Tibial nerve (tissue), 4 donors: ENCODE measurements at regions not wholly inside any gene's neighbourhood (a gene's known extent, or its start where the extent isn't known, plus 50 kb on each side); places are given as distances from the start of the nearest gene placed in this dataset.

Source experiments
- DNase-seq, 2 donors: peaks; one replicate each; pipeline ENCODE4 v3.0.0-alpha.2; 2019; ENCODE audit warnings: low spot score in 2 of 2
- H3K27ac ChIP-seq, 4 donors: fragments of 200-600 bp; sonication (generic) in 3 of 4; one replicate each; pipeline ENCODE4 v1.5.1; 2017 to 2019; ENCODE audit warnings: mild to moderate bottlenecking in 1 of 4
- H3K27me3 ChIP-seq, 2 donors: fragments of 200-600 bp; sonication (generic) in 1 of 2; one replicate each; pipeline versions ENCODE4 v1.5.1 to v1.6.0; 2017 to 2019
- H3K36me3 ChIP-seq, 3 donors: fragments of 200-600 bp; sonication (generic); one replicate each; pipeline ENCODE4 v1.5.1; 2018 to 2019
- H3K4me1 ChIP-seq, 4 donors: fragments of 200-600 bp; sonication (generic) in 3 of 4; one replicate each; pipeline ENCODE4 v1.5.1; 2017 to 2019
- H3K4me3 ChIP-seq, 4 donors: fragments of 200-600 bp; sonication (generic) in 3 of 4; one replicate each; pipeline ENCODE4 v1.5.1; 2017 to 2019; ENCODE audit warnings: mild to moderate bottlenecking in 1 of 4, moderate library complexity in 1 of 4
- H3K9me3 ChIP-seq, 4 donors: fragments of 200-600 bp; sonication (generic) in 3 of 4; one replicate each; pipeline ENCODE4 v1.5.1; 2017 to 2019
- EP300 ChIP-seq, 2 donors: sonication (generic); formaldehyde crosslinking; IDR thresholded peaks; one replicate each; pipeline ENCODE4 v1.6.1; 2017; ENCODE audit warnings: antibody characterized with exemption in 2 of 2, mild to moderate bottlenecking in 1 of 2
- POLR2A ChIP-seq, 2 donors: fragments of 450-650 bp; IDR thresholded peaks; one replicate each; pipeline ENCODE4 v1.6.1; 2017; ENCODE audit warnings: antibody characterized with exemption in 2 of 2, mild to moderate bottlenecking in 2 of 2, moderate library complexity in 2 of 2
- WGBS, 2 donors: methylation state at CpG; one replicate each; pipeline ENCODE4 v1.1.5; 2018; 5-methylcytosine and 5-hydroxymethylcytosine counted together
- TF ChIP-seq, protein P1 (sequence below), 5 experiments: fragments of 200-600 bp in 3 of 5; fragments of 450-650 bp in 2 of 5; sonication (generic) in 3 of 5; IDR thresholded peaks; one replicate each; pipeline ENCODE4 v1.5.1; 2016 to 2019; ENCODE audit warnings: antibody characterized with exemption in 5 of 5, mild to moderate bottlenecking in 3 of 5, moderate library complexity in 2 of 5

DNA sequence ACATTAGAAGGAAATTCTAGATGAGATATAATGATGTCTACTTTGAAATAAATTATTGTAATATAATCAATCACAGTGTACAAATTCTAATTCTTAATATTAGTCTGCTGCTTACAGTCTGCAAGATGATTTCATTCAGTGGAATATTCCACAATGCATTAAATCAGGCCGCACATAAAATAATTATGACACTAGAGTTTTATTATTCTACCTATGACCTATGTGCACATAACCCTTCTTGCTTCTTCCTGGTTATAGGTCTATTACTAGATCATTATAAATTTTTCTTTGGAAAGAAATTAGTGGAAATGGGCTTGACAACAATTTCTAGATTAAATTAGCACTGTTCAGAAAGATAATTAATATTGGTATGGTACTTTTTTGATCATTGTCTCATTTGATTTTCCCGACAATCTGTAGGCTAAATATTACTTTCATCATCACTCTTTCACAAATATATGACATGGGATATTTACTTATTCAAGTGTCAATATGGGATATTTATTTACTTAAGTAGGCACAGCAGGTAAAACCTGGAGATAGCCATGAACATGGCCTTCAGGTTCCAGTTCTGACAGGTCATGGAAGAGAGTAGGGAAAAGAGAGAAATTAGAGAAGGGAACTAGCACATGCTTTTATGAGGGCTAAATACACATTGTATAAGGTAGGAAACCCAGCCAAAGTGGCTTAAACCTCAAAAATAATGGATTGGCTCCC is 476.4 kb downstream of the TOX3 start:
- no peak overlapping the region for H3K4me3 ChIP-seq
- no peaks in the 10 kb centered on the region for H3K27me3 ChIP-seq
- 88% methylated on average over 2 of the region's 2 CpGs for WGBS, 2 donors
- TF ChIP-seq, protein P1, sequence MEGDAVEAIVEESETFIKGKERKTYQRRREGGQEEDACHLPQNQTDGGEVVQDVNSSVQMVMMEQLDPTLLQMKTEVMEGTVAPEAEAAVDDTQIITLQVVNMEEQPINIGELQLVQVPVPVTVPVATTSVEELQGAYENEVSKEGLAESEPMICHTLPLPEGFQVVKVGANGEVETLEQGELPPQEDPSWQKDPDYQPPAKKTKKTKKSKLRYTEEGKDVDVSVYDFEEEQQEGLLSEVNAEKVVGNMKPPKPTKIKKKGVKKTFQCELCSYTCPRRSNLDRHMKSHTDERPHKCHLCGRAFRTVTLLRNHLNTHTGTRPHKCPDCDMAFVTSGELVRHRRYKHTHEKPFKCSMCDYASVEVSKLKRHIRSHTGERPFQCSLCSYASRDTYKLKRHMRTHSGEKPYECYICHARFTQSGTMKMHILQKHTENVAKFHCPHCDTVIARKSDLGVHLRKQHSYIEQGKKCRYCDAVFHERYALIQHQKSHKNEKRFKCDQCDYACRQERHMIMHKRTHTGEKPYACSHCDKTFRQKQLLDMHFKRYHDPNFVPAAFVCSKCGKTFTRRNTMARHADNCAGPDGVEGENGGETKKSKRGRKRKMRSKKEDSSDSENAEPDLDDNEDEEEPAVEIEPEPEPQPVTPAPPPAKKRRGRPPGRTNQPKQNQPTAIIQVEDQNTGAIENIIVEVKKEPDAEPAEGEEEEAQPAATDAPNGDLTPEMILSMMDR (IDR thresholded peaks at IDR 0.05) = no peak
- TF ChIP-seq EP300 (IDR thresholded peaks at IDR 0.05) = no peak
- TF ChIP-seq POLR2A (IDR thresholded peaks at IDR 0.05) = no peak
- H3K4me1 ChIP-seq = no peaks in the 10 kb centered on the region
- DNase-seq = no peak
- H3K36me3 ChIP-seq = no peaks in the 10 kb centered on the region
- H3K27ac ChIP-seq = no peak overlapping the region
- peaks cover 0 to under 1% (median 0%) of the 10 kb centered on the region in 4 donors for H3K9me3 ChIP-seq

DNA sequence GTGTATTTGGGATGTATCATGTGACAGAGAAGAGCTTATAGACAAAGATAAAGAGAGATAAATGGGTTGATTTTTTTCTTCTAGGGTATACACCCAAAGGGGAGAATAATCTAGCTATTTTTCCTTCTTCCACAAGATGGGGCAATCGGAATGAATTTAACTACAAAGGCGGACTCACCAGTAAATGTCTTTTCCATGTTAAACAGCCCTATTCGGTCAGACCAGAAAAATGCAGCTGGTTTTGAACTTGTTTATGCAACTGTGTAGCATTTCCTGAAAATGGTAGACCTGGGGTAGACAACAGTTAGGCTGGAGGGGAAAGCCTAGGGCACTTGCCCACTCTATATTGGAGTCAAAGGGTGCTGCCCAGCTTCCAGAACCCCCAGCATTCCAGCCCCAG is 477.1 kb downstream of the TOX3 start:
- no peak for DNase-seq
- Histone ChIP-seq H3K4me3 (no peak overlapping the region), H3K36me3 (no peaks in the 10 kb centered on the region), H3K27me3 (no peaks in the 10 kb centered on the region), H3K27ac (no peak overlapping the region), H3K9me3 (peaks cover 0 to 6% (median 0%) of the 10 kb centered on the region in 4 donors), H3K4me1 (no peaks in the 10 kb centered on the region)
- TF ChIP-seq, protein P1 (IDR thresholded peaks at IDR 0.05) = peak in 2 of 5 experiments; percentile 13 to 17
- TF ChIP-seq EP300 (IDR thresholded peaks at IDR 0.05) (no peak), POLR2A (IDR thresholded peaks at IDR 0.05) (no peak)
- 13 to 26% methylated on average over 3 of the region's 3 CpGs for WGBS, 2 donors

DNA sequence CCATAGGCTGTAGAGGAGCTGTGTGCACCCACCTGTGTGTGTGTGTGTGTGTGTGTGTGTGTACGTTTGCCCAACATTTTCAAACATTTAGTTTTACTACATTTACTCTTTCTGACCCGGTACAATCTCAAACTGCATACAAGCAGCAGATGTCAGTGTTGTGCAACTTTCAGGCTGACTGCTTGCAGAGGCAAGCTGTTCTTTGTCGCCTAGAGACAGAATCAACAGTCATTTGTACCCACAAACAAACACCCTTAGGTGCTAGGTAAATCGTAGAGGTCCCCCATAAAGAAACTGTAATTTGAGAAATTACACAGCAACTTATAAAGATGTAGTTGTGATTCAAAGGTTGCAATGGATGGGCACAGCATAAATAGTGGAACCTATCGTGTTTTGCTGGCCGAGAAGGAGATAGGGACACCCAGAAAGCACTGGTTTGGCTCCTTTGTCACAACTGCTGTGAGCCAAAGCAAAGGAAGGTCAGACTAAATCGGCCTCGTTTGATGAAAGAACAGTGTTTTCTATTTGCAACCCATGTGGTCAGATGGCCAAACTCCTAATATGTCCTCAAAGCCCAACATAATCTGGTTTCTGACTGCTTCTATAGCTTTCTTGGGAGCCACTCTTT is 478.4 kb downstream of the TOX3 start:
- 29 to 31% methylated on average over 8 of the region's 8 CpGs for WGBS, 2 donors
- Histone ChIP-seq H3K27ac (no peak overlapping the region), H3K4me1 (no peaks in the 10 kb centered on the region), H3K27me3 (no peaks in the 10 kb centered on the region), H3K9me3 (peaks cover 0 to 8% (median 0%) of the 10 kb centered on the region in 4 donors), H3K36me3 (no peaks in the 10 kb centered on the region), H3K4me3 (no peak overlapping the region)
- DNase-seq = no peak
- no peak for TF ChIP-seq EP300 (IDR thresholded peaks at IDR 0.05)
- TF ChIP-seq, protein P1 (IDR thresholded peaks at IDR 0.05) = peak in 1 of 5 experiments; percentile 13
- TF ChIP-seq POLR2A (IDR thresholded peaks at IDR 0.05) = no peak

DNA sequence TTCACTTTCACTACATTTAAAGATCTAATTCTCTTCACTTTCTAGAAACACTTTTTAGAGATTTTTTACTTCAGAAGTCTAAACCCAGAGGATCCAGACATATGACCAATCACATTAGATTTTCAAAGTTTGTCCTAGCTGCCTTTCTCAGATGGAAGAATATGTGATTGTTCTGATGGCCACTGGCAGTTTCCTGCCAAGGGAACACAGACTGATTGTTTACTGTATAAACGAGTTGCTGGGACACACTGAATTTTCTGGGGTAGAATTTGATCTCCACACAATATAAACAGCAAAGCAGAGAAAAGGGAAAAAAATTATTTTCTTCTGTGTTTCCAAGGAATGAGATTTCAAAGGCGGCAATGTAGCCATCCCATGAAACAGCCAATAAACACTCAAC is 480.0 kb downstream of the TOX3 start:
- TF ChIP-seq POLR2A (IDR thresholded peaks at IDR 0.05) (no peak), EP300 (IDR thresholded peaks at IDR 0.05) (no peak)
- TF ChIP-seq, protein P1 (IDR thresholded peaks at IDR 0.05) = no peak
- Histone ChIP-seq H3K4me3 (no peak overlapping the region), H3K9me3 (peaks cover 0 to 8% (median 0%) of the 10 kb centered on the region in 4 donors), H3K27ac (no peak overlapping the region), H3K4me1 (no peaks in the 10 kb centered on the region), H3K36me3 (no peaks in the 10 kb centered on the region), H3K27me3 (no peaks in the 10 kb centered on the region)
- DNase-seq = no peak
- WGBS, 2 donors = 12 to 22% methylated on average over 2 of the region's 2 CpGs

DNA sequence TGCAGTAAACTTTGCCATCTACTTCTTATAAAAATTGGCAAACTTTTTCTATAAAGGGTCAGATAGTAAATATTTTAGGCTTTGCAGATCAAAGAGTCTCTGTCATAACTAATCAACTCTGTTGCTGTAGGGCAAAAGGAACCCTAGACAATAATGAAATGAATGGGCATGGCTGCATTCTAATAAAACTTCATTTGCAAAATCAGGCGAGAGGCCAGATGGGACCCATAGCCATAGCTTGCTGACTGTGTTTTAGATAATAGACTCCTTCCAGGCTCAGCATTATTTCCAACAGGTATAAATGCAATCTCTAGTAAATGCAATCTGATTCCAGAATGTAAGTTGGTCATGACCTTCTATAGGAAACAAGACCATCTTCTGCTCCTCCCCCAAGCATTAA is 490.7 kb downstream of the TOX3 start:
- Histone ChIP-seq H3K4me1 (no peaks in the 10 kb centered on the region), H3K36me3 (no peaks in the 10 kb centered on the region), H3K4me3 (no peak overlapping the region), H3K27ac (no peak overlapping the region), H3K27me3 (no peaks in the 10 kb centered on the region), H3K9me3 (no peaks in the 10 kb centered on the region)
- 82 to 88% methylated on average over 1 of the region's 1 CpG for WGBS, 2 donors
- TF ChIP-seq POLR2A (IDR thresholded peaks at IDR 0.05) (no peak), EP300 (IDR thresholded peaks at IDR 0.05) (no peak)
- TF ChIP-seq, protein P1 (IDR thresholded peaks at IDR 0.05) = no peak
- no peak for DNase-seq
